K562 (cell line): ENCODE measurements at regions not wholly inside any gene's neighbourhood (a gene's known extent, or its start where the extent isn't known, plus 50 kb on each side); places are given as distances from the start of the nearest gene placed in this dataset.

Experiments
- ATAC-seq: fragments of 200-7000 bp; cut with Tn5 transposase; 3 replicates; pipeline ENCODE4 v1.9.1; 2020; ENCODE audit warnings: moderate library complexity
- BruUV-seq: library from RNA; stranded (reverse); fragments of 400-500 nt; replicated peaks from 2 replicates; lab custom pipeline; 2021; lab: Mats Ljungman, UMichigan
- CTCF ChIA-PET: fragments of 300-600 bp; formaldehyde crosslinking; extraction: SDS; loops from one replicate; lab custom pipeline; 2021; ENCODE audit warnings: low intra/inter-chr PET ratio; lab: Yijun Ruan, JAX
- POLR2A ChIA-PET: fragments of 300-600, 350-650 bp; sonication (Branson Sonifier 250); formaldehyde crosslinking; extraction: SDS; loops from one replicate; lab custom pipeline; 2021; ENCODE audit warnings: antibody characterized with exemption, inconsistent platforms; lab: Yijun Ruan, JAX
- DNase-seq, 4 experiments: peaks; one replicate each; pipeline versions ENCODE4 v3.0.0 to v3.0.0-alpha.2; 2011 to 2018; ENCODE audit warnings: low spot score in 3 of 4, mixed read lengths in 3 of 4; ENCODE audit errors: extremely low read depth in 1 of 4
- FAIRE-seq: peaks from 2 replicates; lab custom pipeline; 2011; peaks lifted over from hg19 to GRCh38; lab: Jason Lieb, UNC
- H2AFZ ChIP-seq: 2 replicates; pipeline ENCODE4 v1.6.0; 2011; ENCODE audit warnings: low read depth, low read length, control low read depth, inconsistent platforms
- H3K27ac ChIP-seq: fragments of 200-600 bp; 3 replicates; pipeline ENCODE4 v1.8.0; 2011; ENCODE audit warnings: low read depth, mild to moderate bottlenecking, control low read depth, inconsistent platforms, low read length, moderate library complexity, mixed read lengths; ENCODE audit errors: extremely low read depth
- H3K27me3 ChIP-seq, 2 experiments: fragments of 300-600 bp in 1 of 2; 2 replicates in 1 of 2; 3 replicates in 1 of 2; pipeline versions ENCODE4 v1.6.0 to v1.8.0; 2011; ENCODE audit warnings: inconsistent platforms in 2 of 2, low read length in 2 of 2, mild to moderate bottlenecking in 1 of 2, mixed read lengths in 1 of 2, moderate library complexity in 1 of 2; ENCODE audit not compliant: control insufficient read depth in 2 of 2, insufficient read depth in 2 of 2
- H3K36me3 ChIP-seq: fragments of 300-600 bp; 3 replicates; pipeline ENCODE4 v1.8.0; 2011; ENCODE audit warnings: mild to moderate bottlenecking, low read length, inconsistent platforms; ENCODE audit not compliant: control insufficient read depth, insufficient read depth
- H3K4me1 ChIP-seq, 2 experiments: fragments of 200-600 bp in 1 of 2; replicated peaks in 1 of 2; 2 replicates in 1 of 2; 3 replicates in 1 of 2; pipeline versions ENCODE4 v1.5.1 to v1.8.0; 2011; ENCODE audit warnings: inconsistent platforms in 2 of 2, low read length in 2 of 2, mild to moderate bottlenecking in 1 of 2, mixed read lengths in 1 of 2, moderate library complexity in 1 of 2; ENCODE audit not compliant: control insufficient read depth in 2 of 2, insufficient read depth in 2 of 2
- H3K4me2 ChIP-seq: 2 replicates; pipeline ENCODE4 v1.6.1; 2011; ENCODE audit warnings: low read length, control low read depth, inconsistent platforms, mixed read lengths; ENCODE audit not compliant: insufficient read depth
- H3K4me3 ChIP-seq: fragments of 200-600 bp; sonication (generic), shearing (Covaris generic); 2 replicates; pipeline ENCODE4 v1.5.1; 2016; ENCODE audit warnings: control low read depth, inconsistent platforms
- H3K79me2 ChIP-seq: fragments of 200-600 bp; 3 replicates; pipeline ENCODE4 v1.8.0; 2011; ENCODE audit warnings: low read length, inconsistent platforms; ENCODE audit not compliant: control insufficient read depth, insufficient read depth
- H3K9ac ChIP-seq, 2 experiments: 2 replicates each; pipeline versions ENCODE4 v1.6.0 to v1.6.1; 2011; ENCODE audit warnings: low read depth in 2 of 2, low read length in 2 of 2, control low read depth in 1 of 2, inconsistent platforms in 1 of 2, mild to moderate bottlenecking in 1 of 2, mixed read lengths in 1 of 2; ENCODE audit not compliant: insufficient read depth in 1 of 2
- H3K9me1 ChIP-seq: one replicate; pipeline ENCODE4 v1.6.0; 2011; ENCODE audit warnings: inconsistent platforms, mild to moderate bottlenecking, low read length, moderate library complexity; ENCODE audit not compliant: control insufficient read depth, insufficient read depth
- H3K9me3 ChIP-seq: replicated peaks from 2 replicates; pipeline ENCODE4 v1.5.1; 2011; ENCODE audit warnings: low read depth, low read length, inconsistent platforms; ENCODE audit not compliant: control insufficient read depth, insufficient read depth
- H4K20me1 ChIP-seq: replicated peaks from 2 replicates; pipeline ENCODE4 v1.6.1; 2011; ENCODE audit warnings: low read length, inconsistent platforms, mixed read lengths; ENCODE audit not compliant: control insufficient read depth, insufficient read depth
- C11orf30 ChIP-seq: fragments of 450-650 bp; IDR thresholded peaks from 2 replicates; pipeline ENCODE4 v1.6.1; 2016; ENCODE audit warnings: low read depth, mild to moderate bottlenecking
- HMG20B ChIP-seq: fragments of 250-450 bp; sonication (Bioruptor Pico); IDR thresholded peaks from 2 replicates; pipeline ENCODE4 v1.5.0; 2021; ENCODE audit warnings: mild to moderate bottlenecking
- NFIC ChIP-seq: fragments of 450-650 bp; IDR thresholded peaks from 2 replicates; pipeline ENCODE4 v1.6.1; 2017; ENCODE audit warnings: mild to moderate bottlenecking, inconsistent platforms
- RBBP5 ChIP-seq: fragments of 200-600 bp; sonication (generic); IDR thresholded peaks from 2 replicates; pipeline ENCODE4 v1.6.1; 2012; ENCODE audit warnings: borderline replicate concordance, mild to moderate bottlenecking, low read length, control low read depth, inconsistent platforms; ENCODE audit not compliant: insufficient read depth, poor library complexity, severe bottlenecking
- SAP30 ChIP-seq: fragments of 200-600 bp; sonication (generic); IDR thresholded peaks from 2 replicates; pipeline ENCODE4 v1.6.1; 2012; ENCODE audit warnings: borderline replicate concordance, low read depth, mild to moderate bottlenecking, moderate library complexity, low read length, control low read depth, inconsistent platforms; ENCODE audit not compliant: insufficient read depth, poor library complexity, severe bottlenecking
- TBL1XR1 ChIP-seq, 2 experiments: IDR thresholded peaks; 2 replicates each; pipeline ENCODE4 v1.6.1; 2012; ENCODE audit warnings: improper control_type of control experiment in 2 of 2, low read length in 2 of 2, mild to moderate bottlenecking in 1 of 2
- WGBS: fragments of 100-300 bp; shearing (Covaris generic); methylation state at CpG from one replicate; pipeline ENCODE4 v1.1.6; 2016; ENCODE audit warnings: low coverage, mixed read lengths; ENCODE audit not compliant: insufficient coverage; ENCODE audit errors: missing lambda C conversion rate; 5-methylcytosine and 5-hydroxymethylcytosine counted together
- in situ Hi-C: fragments of 300-500 bp; cut with MboI; formaldehyde crosslinking; loops from 4 replicates; pipeline ENCODE4 v1.15.0; 2018; ENCODE audit warnings: inconsistent platforms, mixed read lengths
- intact Hi-C: fragments of 100-400 bp; cut with micrococcal nuclease; formaldehyde crosslinking; loops from 2 replicates; pipeline ENCODE4 v1.14.2; 2022

DNA sequence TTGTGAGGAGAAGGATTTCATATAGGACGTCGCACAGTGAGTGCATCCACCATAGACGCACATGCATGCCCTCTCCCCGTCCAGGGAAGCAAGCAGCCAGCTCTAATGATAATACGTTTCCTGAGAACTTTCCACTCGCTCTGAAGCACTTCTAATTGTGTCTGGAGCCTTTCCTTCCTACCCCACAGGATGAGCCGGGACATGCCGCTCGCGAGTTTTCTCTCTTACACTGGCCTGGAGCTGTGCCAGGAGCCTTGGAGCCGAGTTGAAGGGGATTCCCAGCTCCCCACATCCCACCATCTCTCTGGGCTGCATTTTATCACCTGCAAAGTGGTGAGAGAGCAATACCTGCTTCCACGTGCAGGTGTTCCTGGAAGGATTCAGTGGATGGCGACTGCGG lies 368.1 kb downstream of the C16orf95 start:
- peaks cover 8 to 41% of the 10 kb centered on the region in 2 experiments; a peak in 4 of 5 replicates for H3K27me3 ChIP-seq
- ATAC-seq (no peak), DNase-seq (no peak), FAIRE-seq (no peak)
- in situ Hi-C loops (no loop called here), intact Hi-C loops (no loop called here)
- H3K79me2 ChIP-seq = no peaks in the 10 kb centered on the region
- no peak overlapping the region for H3K9ac ChIP-seq
- ChIA-PET CTCF (no interaction called here), POLR2A (interaction anchor here (0.6 kb wide), 1 partner anchor 678 kb away, joined by 3 read pairs; no protein-coding TSS in a partner anchor)
- H3K4me3 ChIP-seq = no peak overlapping the region
- no TSS peak for BruUV-seq
- H3K9me3 ChIP-seq = peaks cover 2% of the 10 kb centered on the region; the same call in 1 of the 2 replicates
- no peak overlapping the region for H2AFZ ChIP-seq
- H3K36me3 ChIP-seq = no peaks in the 10 kb centered on the region
- H4K20me1 ChIP-seq = no peaks in the 10 kb centered on the region; the same call in 1 of the 2 replicates
- TF ChIP-seq SAP30 = no peak
- peak; percentile 19; the same call in 1 of the 2 replicates for TF ChIP-seq NFIC
- TF ChIP-seq HMG20B (CRISPR knock-in tag) = no peak
- no peak for TF ChIP-seq TBL1XR1 (IDR thresholded peaks at IDR 0.05; ENCODE audit: low read length in 2 of 2)
- 2% methylated on average over 14 of the region's 14 CpGs for WGBS
- H3K4me1 ChIP-seq = peaks cover 0 to 2% of the 10 kb centered on the region in 2 experiments; a peak in 2 of 5 replicates
- peaks cover 2% of the 10 kb centered on the region for H3K9me1 ChIP-seq
- no peak overlapping the region for H3K27ac ChIP-seq
- no peak overlapping the region for H3K4me2 ChIP-seq

DNA sequence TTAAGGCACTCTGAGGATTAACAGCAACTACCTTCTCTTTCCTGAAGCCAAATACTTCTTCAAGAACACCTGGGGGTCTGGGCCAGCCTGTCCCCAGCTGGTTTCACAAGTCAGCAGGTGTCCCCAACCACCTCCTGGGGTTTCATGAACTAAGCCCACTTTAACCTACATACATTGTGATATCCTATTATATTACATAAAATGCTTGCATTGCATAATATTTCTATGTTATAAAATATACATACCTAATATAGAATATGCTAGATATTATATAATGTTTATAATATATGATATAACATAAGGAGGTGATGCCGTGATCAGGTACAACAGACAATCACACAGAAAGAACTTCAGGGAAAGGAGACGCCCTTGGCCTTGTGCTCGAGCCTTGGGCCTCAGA lies 367.6 kb downstream of the C16orf95 start:
- no peak for TF ChIP-seq RBBP5
- TF ChIP-seq C11orf30 = 0 out of 2 replicates have a peak, but pooled peaks have one; percentile 25
- DNase-seq (no peak), FAIRE-seq (no peak), ATAC-seq (no peak)
- H3K36me3 ChIP-seq = no peaks in the 10 kb centered on the region
- in situ Hi-C loops = no loop called here
- H3K27ac ChIP-seq = no peak overlapping the region
- no peaks in the 10 kb centered on the region; the same call in 1 of the 2 replicates for H4K20me1 ChIP-seq
- 0% methylated on average over 3 of the region's 3 CpGs for WGBS
- H2AFZ ChIP-seq = no peak overlapping the region
- peaks cover 8 to 39% of the 10 kb centered on the region in 2 experiments; a peak in 4 of 5 replicates for H3K27me3 ChIP-seq
- H3K4me2 ChIP-seq = no peak overlapping the region
- intact Hi-C loops = no loop called here
- H3K9me1 ChIP-seq = peaks cover 2% of the 10 kb centered on the region
- ChIA-PET POLR2A (interaction anchor here (0.6 kb wide), 1 partner anchor 678 kb away, joined by 3 read pairs; no protein-coding TSS in a partner anchor), CTCF (no interaction called here)
- no peak overlapping the region for H3K9ac ChIP-seq
- H3K4me3 ChIP-seq = no peak overlapping the region
- no peaks in the 10 kb centered on the region for H3K79me2 ChIP-seq
- H3K9me3 ChIP-seq = peaks cover 2% of the 10 kb centered on the region; the same call in 1 of the 2 replicates
- no TSS peak for BruUV-seq
- H3K4me1 ChIP-seq = peaks cover 0 to 2% of the 10 kb centered on the region in 2 experiments; a peak in 2 of 5 replicates
